ENCODE measurements at regions not wholly inside any gene's neighbourhood (a gene's known extent, or its start where the extent isn't known, plus 50 kb on each side); places are given as distances from the start of the nearest gene placed in this dataset.

DNA sequence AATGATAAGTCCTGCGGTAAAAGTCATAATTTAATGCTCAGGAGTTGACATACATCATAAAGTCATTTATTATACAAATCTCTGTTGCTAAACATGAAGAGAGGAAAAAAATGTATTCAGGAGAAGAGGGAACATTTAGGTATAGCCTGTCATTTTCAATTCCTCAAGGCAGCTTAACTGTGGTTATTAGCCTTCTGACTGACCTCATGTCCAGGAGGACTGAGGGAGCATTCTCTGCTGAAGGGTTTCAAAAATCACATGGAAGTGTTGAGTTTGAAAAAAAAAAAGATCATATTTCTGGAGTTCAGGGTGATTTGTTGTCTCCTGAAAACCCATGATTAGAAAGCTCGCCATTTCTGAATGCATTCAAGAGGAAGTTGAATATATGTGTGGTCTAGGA lies 1371.1 kb upstream of the LRRTM1 start:
- H3K36me3 ChIP-seq (ENCODE audit: control insufficient read depth in 2 of 2, extremely low read depth in 1 of 2, insufficient read depth in 2 of 2, low read length in 2 of 2): no peaks in the 10 kb centered on the region
- DNase-seq (ENCODE audit: low read depth, low spot score) (no peak), FAIRE-seq (no peak)
- no peak overlapping the region for H3K9ac ChIP-seq (ENCODE audit: control insufficient read depth, extremely low read depth, insufficient read depth, low read length)
- no peaks in the 10 kb centered on the region for H3K9me1 ChIP-seq (ENCODE audit: control insufficient read depth, extremely low read depth, insufficient read depth, low read length)
- H3K4me1 ChIP-seq (ENCODE audit: control insufficient read depth, extremely low read depth, insufficient read depth, low read length): no peaks in the 10 kb centered on the region
- no peaks in the 10 kb centered on the region for H3K27me3 ChIP-seq (ENCODE audit: control insufficient read depth, extremely low read depth, insufficient read depth, low read length)
- H3K79me2 ChIP-seq (ENCODE audit: control insufficient read depth, insufficient read depth, low read length): no peaks in the 10 kb centered on the region
- no peak overlapping the region for H2AFZ ChIP-seq (ENCODE audit: control insufficient read depth, low read length)
- no peak overlapping the region for H3K4me3 ChIP-seq (ENCODE audit: control insufficient read depth in 2 of 3, extremely low read depth in 1 of 3, insufficient read depth in 2 of 3, low read depth in 1 of 3, low read length in 3 of 3)
- no peaks in the 10 kb centered on the region for H3K9me3 ChIP-seq (ENCODE audit: control insufficient read depth, low read depth, low read length)
- TF ChIP-seq, protein P1, sequence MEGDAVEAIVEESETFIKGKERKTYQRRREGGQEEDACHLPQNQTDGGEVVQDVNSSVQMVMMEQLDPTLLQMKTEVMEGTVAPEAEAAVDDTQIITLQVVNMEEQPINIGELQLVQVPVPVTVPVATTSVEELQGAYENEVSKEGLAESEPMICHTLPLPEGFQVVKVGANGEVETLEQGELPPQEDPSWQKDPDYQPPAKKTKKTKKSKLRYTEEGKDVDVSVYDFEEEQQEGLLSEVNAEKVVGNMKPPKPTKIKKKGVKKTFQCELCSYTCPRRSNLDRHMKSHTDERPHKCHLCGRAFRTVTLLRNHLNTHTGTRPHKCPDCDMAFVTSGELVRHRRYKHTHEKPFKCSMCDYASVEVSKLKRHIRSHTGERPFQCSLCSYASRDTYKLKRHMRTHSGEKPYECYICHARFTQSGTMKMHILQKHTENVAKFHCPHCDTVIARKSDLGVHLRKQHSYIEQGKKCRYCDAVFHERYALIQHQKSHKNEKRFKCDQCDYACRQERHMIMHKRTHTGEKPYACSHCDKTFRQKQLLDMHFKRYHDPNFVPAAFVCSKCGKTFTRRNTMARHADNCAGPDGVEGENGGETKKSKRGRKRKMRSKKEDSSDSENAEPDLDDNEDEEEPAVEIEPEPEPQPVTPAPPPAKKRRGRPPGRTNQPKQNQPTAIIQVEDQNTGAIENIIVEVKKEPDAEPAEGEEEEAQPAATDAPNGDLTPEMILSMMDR (optimal IDR thresholded peaks at IDR 0.05 in 1 of 3, IDR thresholded peaks at IDR 0.05 in 1 of 3, conservative IDR thresholded peaks at IDR 0.05 in 1 of 3; ENCODE audit: extremely low read depth in 1 of 3, insufficient read depth in 2 of 3, low read length in 3 of 3): no peak
- no peak for TF ChIP-seq EZH2 (IDR thresholded peaks at IDR 0.05; ENCODE audit: low read length)
- no peak overlapping the region for H3K27ac ChIP-seq (ENCODE audit: control insufficient read depth, insufficient read depth, low read length)
- no peaks in the 10 kb centered on the region for H4K20me1 ChIP-seq (ENCODE audit: control insufficient read depth, extremely low read depth, insufficient read depth, low read length)
- no peak overlapping the region for H3K4me2 ChIP-seq (ENCODE audit: control insufficient read depth, extremely low read depth, insufficient read depth, low read depth, low read length)
- dilution Hi-C loops (cut with MboI; ENCODE audit: extremely low pct_ligation_motif_present, low sequenced_read_pairs): no loop called here

DNA sequence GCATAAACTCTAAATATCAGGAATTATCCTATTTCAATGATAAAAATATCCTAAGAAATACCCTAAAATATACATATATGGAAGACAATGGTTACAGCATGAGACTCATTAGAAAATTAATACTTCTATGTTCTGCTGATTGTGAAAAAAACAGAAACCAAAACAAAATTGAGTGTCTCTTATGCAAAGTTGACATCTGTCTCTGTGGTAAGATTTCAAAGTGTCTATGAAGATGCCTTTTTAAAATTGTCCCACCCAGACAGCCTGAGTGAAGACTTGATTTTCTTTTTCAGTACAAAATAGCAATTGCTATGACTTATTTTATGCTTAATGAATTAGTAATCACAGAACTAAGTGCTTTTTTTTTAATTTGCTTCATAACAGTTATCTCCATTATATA lies 1368.4 kb upstream of the LRRTM1 start:
- no peak overlapping the region for H3K27ac ChIP-seq (ENCODE audit: control insufficient read depth, insufficient read depth, low read length)
- TF ChIP-seq EZH2 (IDR thresholded peaks at IDR 0.05; ENCODE audit: low read length): no peak
- TF ChIP-seq, protein P1 (optimal IDR thresholded peaks at IDR 0.05 in 1 of 3, IDR thresholded peaks at IDR 0.05 in 1 of 3, conservative IDR thresholded peaks at IDR 0.05 in 1 of 3; ENCODE audit: extremely low read depth in 1 of 3, insufficient read depth in 2 of 3, low read length in 3 of 3): no peak
- DNase-seq (ENCODE audit: low read depth, low spot score): no peak
- FAIRE-seq: no peak
- no peak overlapping the region for H2AFZ ChIP-seq (ENCODE audit: control insufficient read depth, low read length)
- no peaks in the 10 kb centered on the region for H3K27me3 ChIP-seq (ENCODE audit: control insufficient read depth, extremely low read depth, insufficient read depth, low read length)
- H3K36me3 ChIP-seq (ENCODE audit: control insufficient read depth in 2 of 2, extremely low read depth in 1 of 2, insufficient read depth in 2 of 2, low read length in 2 of 2): no peaks in the 10 kb centered on the region
- H3K9me1 ChIP-seq (ENCODE audit: control insufficient read depth, extremely low read depth, insufficient read depth, low read length): no peaks in the 10 kb centered on the region
- H3K9me3 ChIP-seq (ENCODE audit: control insufficient read depth, low read depth, low read length): no peaks in the 10 kb centered on the region
- dilution Hi-C loops (cut with MboI; ENCODE audit: extremely low pct_ligation_motif_present, low sequenced_read_pairs): no loop called here
- H3K4me2 ChIP-seq (ENCODE audit: control insufficient read depth, extremely low read depth, insufficient read depth, low read depth, low read length): no peak overlapping the region
- no peaks in the 10 kb centered on the region for H3K4me1 ChIP-seq (ENCODE audit: control insufficient read depth, extremely low read depth, insufficient read depth, low read length)
- H3K79me2 ChIP-seq (ENCODE audit: control insufficient read depth, insufficient read depth, low read length): no peaks in the 10 kb centered on the region
- no peak overlapping the region for H3K9ac ChIP-seq (ENCODE audit: control insufficient read depth, extremely low read depth, insufficient read depth, low read length)
- H3K4me3 ChIP-seq (ENCODE audit: control insufficient read depth in 2 of 3, extremely low read depth in 1 of 3, insufficient read depth in 2 of 3, low read depth in 1 of 3, low read length in 3 of 3): no peak overlapping the region
- no peaks in the 10 kb centered on the region for H4K20me1 ChIP-seq (ENCODE audit: control insufficient read depth, extremely low read depth, insufficient read depth, low read length)
